ENCODE measurements at regions not wholly inside any gene's neighbourhood (a gene's known extent, or its start where the extent isn't known, plus 50 kb on each side); places are given as distances from the start of the nearest gene placed in this dataset.

DNA sequence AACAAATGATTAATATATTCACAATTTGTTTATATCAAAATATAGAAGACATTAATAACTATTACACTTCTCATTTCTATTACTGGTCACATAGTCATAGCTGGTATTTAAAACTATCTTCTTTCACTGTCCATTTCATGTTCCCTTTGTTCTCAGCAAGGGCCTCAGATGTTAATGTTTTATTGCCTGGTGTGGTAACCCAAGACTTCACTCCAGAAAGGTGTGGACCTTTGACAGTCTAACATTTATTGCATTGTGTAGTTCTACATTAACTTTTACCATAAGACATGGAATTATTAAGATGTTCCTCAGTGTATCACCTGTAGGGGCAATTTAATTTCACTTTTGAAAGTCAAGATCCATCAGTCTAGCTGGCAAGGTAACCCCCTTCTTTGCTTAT lies 691.3 kb downstream of the SQOR start:
- ChIA-PET RAD21 (ENCODE audit: low non-redundant PET in 1 of 2, low total read pairs in 2 of 2, uncharacterized antibody in 2 of 2, unreplicated experiment in 2 of 2) (no interaction called here), POLR2A (no interaction called here), CTCF (no interaction called here)
- Histone ChIP-seq H3K9ac (ENCODE audit: low read length) (no peak overlapping the region), H3K36me3 (ENCODE audit: control insufficient read depth in 1 of 2, insufficient read depth in 2 of 2, low read length in 2 of 2) (no peaks in the 10 kb centered on the region), H2AFZ (ENCODE audit: low read depth, low read length, poor library complexity, severe bottlenecking) (no peak overlapping the region), H3K9me2 (ENCODE audit: insufficient read depth) (no peaks in the 10 kb centered on the region), H4K20me1 (ENCODE audit: insufficient read depth) (no peaks in the 10 kb centered on the region), H3K79me2 (ENCODE audit: insufficient read depth, low read length) (no peaks in the 10 kb centered on the region), H3K4me3 (replicated peaks in 1 of 2; ENCODE audit: low read depth in 1 of 2, low read length in 2 of 2) (no peak overlapping the region), H3K9me3 (ENCODE audit: control insufficient read depth in 1 of 2, insufficient read depth in 1 of 2, low read depth in 1 of 2, low read length in 2 of 2) (peaks cover 7 to 21% of the 10 kb centered on the region in 2 experiments; a peak in 2 of 4 replicates), H3K4me2 (ENCODE audit: low read length) (no peak overlapping the region), H3K27ac (ENCODE audit: low read depth, low read length) (no peak overlapping the region), H3K27me3 (ENCODE audit: insufficient read depth, low read length) (no peaks in the 10 kb centered on the region), H3K4me1 (ENCODE audit: control insufficient read depth in 1 of 2, insufficient read depth in 2 of 2, low read length in 2 of 2) (no peaks in the 10 kb centered on the region)
- no TSS peak for BruUV-seq (replicated peaks)
- ATAC-seq (no peak), DNase-seq (ENCODE audit: low read depth, low spot score) (no peak)
- TF ChIP-seq, protein P1, sequence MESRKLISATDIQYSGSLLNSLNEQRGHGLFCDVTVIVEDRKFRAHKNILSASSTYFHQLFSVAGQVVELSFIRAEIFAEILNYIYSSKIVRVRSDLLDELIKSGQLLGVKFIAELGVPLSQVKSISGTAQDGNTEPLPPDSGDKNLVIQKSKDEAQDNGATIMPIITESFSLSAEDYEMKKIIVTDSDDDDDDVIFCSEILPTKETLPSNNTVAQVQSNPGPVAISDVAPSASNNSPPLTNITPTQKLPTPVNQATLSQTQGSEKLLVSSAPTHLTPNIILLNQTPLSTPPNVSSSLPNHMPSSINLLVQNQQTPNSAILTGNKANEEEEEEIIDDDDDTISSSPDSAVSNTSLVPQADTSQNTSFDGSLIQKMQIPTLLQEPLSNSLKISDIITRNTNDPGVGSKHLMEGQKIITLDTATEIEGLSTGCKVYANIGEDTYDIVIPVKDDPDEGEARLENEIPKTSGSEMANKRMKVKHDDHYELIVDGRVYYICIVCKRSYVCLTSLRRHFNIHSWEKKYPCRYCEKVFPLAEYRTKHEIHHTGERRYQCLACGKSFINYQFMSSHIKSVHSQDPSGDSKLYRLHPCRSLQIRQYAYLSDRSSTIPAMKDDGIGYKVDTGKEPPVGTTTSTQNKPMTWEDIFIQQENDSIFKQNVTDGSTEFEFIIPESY (IDR thresholded peaks at IDR 0.05; ENCODE audit: extremely low read depth, insufficient replicate concordance, low read length), result no peak
- TF ChIP-seq EGR1 (IDR thresholded peaks at IDR 0.05; ENCODE audit: low read depth), result no peak
- no peak for TF ChIP-seq POLR2A (IDR thresholded peaks at IDR 0.05; ENCODE audit: borderline replicate concordance, extremely low read depth, insufficient read depth, insufficient read length)
- no peak for TF ChIP-seq RAD21 (IDR thresholded peaks at IDR 0.05; ENCODE audit: low read depth)
- no peak for TF ChIP-seq SRF (IDR thresholded peaks at IDR 0.05; ENCODE audit: low read depth)
- no peak for TF ChIP-seq JUND (IDR thresholded peaks at IDR 0.05)
- TF ChIP-seq TCF7L2 (IDR thresholded peaks at IDR 0.05; ENCODE audit: borderline replicate concordance, extremely low read depth, insufficient read depth, insufficient read length), result no peak
- TF ChIP-seq SP1 (IDR thresholded peaks at IDR 0.05; ENCODE audit: low read depth), result no peak
- TF ChIP-seq CEBPB (IDR thresholded peaks at IDR 0.05; ENCODE audit: low read depth), result no peak
- TF ChIP-seq FOSL1 (IDR thresholded peaks at IDR 0.05; ENCODE audit: low read depth), result no peak
- no peak for TF ChIP-seq EZH2 (IDR thresholded peaks at IDR 0.05)
- TF ChIP-seq, protein P2, sequence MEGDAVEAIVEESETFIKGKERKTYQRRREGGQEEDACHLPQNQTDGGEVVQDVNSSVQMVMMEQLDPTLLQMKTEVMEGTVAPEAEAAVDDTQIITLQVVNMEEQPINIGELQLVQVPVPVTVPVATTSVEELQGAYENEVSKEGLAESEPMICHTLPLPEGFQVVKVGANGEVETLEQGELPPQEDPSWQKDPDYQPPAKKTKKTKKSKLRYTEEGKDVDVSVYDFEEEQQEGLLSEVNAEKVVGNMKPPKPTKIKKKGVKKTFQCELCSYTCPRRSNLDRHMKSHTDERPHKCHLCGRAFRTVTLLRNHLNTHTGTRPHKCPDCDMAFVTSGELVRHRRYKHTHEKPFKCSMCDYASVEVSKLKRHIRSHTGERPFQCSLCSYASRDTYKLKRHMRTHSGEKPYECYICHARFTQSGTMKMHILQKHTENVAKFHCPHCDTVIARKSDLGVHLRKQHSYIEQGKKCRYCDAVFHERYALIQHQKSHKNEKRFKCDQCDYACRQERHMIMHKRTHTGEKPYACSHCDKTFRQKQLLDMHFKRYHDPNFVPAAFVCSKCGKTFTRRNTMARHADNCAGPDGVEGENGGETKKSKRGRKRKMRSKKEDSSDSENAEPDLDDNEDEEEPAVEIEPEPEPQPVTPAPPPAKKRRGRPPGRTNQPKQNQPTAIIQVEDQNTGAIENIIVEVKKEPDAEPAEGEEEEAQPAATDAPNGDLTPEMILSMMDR (IDR thresholded peaks at IDR 0.05 in 2 of 3, conservative IDR thresholded peaks at IDR 0.05 in 1 of 3; ENCODE audit: borderline replicate concordance in 1 of 3, insufficient read depth in 1 of 3, low read depth in 2 of 3, low read length in 2 of 3), result no peak
- TF ChIP-seq ZFX (IDR thresholded peaks at IDR 0.05), result no peak
- no peak for TF ChIP-seq ELF1 (IDR thresholded peaks at IDR 0.05; ENCODE audit: borderline replicate concordance, low read depth)
- intact Hi-C loops (cut with micrococcal nuclease), result no loop called here

Data from HCT116 (cell line).